GM08714 (cell line): ENCODE measurements at regions not wholly inside any gene's neighbourhood (a gene's known extent, or its start where the extent isn't known, plus 50 kb on each side); places are given as distances from the start of the nearest gene placed in this dataset.

Experiments used
- H3K4me3 ChIP-seq: fragments of 200-500 bp; sonication (Bioruptor generic); 2 replicates; pipeline ENCODE4 v1.5.1; 2014; ENCODE audit warnings: mild to moderate bottlenecking, low read length, inconsistent platforms
- ZNF274 ChIP-seq: IDR thresholded peaks from 2 replicates; pipeline ENCODE4 v1.6.1; 2012; ENCODE audit warnings: mild to moderate bottlenecking, low read depth, low read length

GRCh38 chr13:21757763-21758162, 86.9 kb downstream of the FGF9 start:
- TF ChIP-seq ZNF274, result no peak
- no peak overlapping the region for H3K4me3 ChIP-seq

- TF ChIP-seq ZNF274, result no peak
- H3K4me3 ChIP-seq, result no peak overlapping the region
These were observed 87.6 kb downstream of the FGF9 start for GRCh38 chr13:21758441-21758840.

GRCh38 chr13:21759463-21759862, 88.6 kb downstream of the FGF9 start:
- no peak overlapping the region for H3K4me3 ChIP-seq
- TF ChIP-seq ZNF274, result no peak

GRCh38 chr13:21759911-21760310, 89.0 kb downstream of the FGF9 start:
- no peak overlapping the region for H3K4me3 ChIP-seq
- TF ChIP-seq ZNF274, result no peak

GRCh38 chr13:21761770-21762169, 90.9 kb downstream of the FGF9 start:
- no peak for TF ChIP-seq ZNF274
- H3K4me3 ChIP-seq, result no peak overlapping the region

- TF ChIP-seq ZNF274, result no peak
- H3K4me3 ChIP-seq, result no peak overlapping the region
These were observed 91.6 kb downstream of the FGF9 start for GRCh38 chr13:21762512-21762911.

- H3K4me3 ChIP-seq, result no peak overlapping the region
These were observed 96.2 kb downstream of the FGF9 start for GRCh38 chr13:21767032-21767431.

GRCh38 chr13:21771075-21771474, 100.2 kb downstream of the FGF9 start:
- no peak overlapping the region for H3K4me3 ChIP-seq
- TF ChIP-seq ZNF274, result no peak

More at GRCh38 chr13:21767032-21767431, 96.2 kb downstream of the FGF9 start:
- no peak for TF ChIP-seq ZNF274

- H3K4me3 ChIP-seq, result no peak overlapping the region
- TF ChIP-seq ZNF274, result no peak
These were observed 106.3 kb downstream of the FGF9 start for GRCh38 chr13:21777166-21777565.

GRCh38 chr13:21777813-21778212, 106.9 kb downstream of the FGF9 start:
- H3K4me3 ChIP-seq, result no peak overlapping the region
- TF ChIP-seq ZNF274, result no peak

GRCh38 chr13:21782736-21783135, 111.9 kb downstream of the FGF9 start:
- no peak for TF ChIP-seq ZNF274
- H3K4me3 ChIP-seq, result no peak overlapping the region

GRCh38 chr13:21785990-21786389, 115.1 kb downstream of the FGF9 start:
- TF ChIP-seq ZNF274, result no peak
- H3K4me3 ChIP-seq, result no peak overlapping the region

GRCh38 chr13:21796066-21796465, 125.2 kb downstream of the FGF9 start:
- H3K4me3 ChIP-seq, result no peak overlapping the region
- TF ChIP-seq ZNF274, result no peak

GRCh38 chr13:21796775-21797514, 126.1 kb downstream of the FGF9 start:
- H3K4me3 ChIP-seq, result no peak overlapping the region
- no peak for TF ChIP-seq ZNF274

- no peak overlapping the region for H3K4me3 ChIP-seq
- no peak for TF ChIP-seq ZNF274
These were observed 126.9 kb downstream of the FGF9 start for GRCh38 chr13:21797736-21798135.

- no peak for TF ChIP-seq ZNF274
These were observed 127.3 kb downstream of the FGF9 start for GRCh38 chr13:21798181-21798580.

GRCh38 chr13:21799671-21800070, 128.8 kb downstream of the FGF9 start:
- no peak overlapping the region for H3K4me3 ChIP-seq
- no peak for TF ChIP-seq ZNF274

More at GRCh38 chr13:21798181-21798580, 127.3 kb downstream of the FGF9 start:
- no peak overlapping the region for H3K4me3 ChIP-seq
